Peyer's patch (tissue), 4 donors: ENCODE measurements at regions not wholly inside any gene's neighbourhood (a gene's known extent, or its start where the extent isn't known, plus 50 kb on each side); places are given as distances from the start of the nearest gene placed in this dataset.

Source experiments
- DNase-seq, 3 donors: peaks; one replicate each; pipeline ENCODE4 v3.0.0-alpha.2; 2017 to 2019
- H3K27ac ChIP-seq, 4 donors: fragments of 200-600 bp; sonication (generic); one replicate each; pipeline ENCODE4 v1.5.1; 2016 to 2019
- H3K27me3 ChIP-seq, 2 donors: fragments of 200-600 bp; sonication (generic); one replicate each; pipeline ENCODE4 v1.5.1; 2019
- H3K36me3 ChIP-seq, 3 donors: fragments of 200-600 bp; sonication (generic); one replicate each; pipeline ENCODE4 v1.5.1; 2016 to 2019
- H3K4me1 ChIP-seq, 4 donors: fragments of 200-600 bp; sonication (generic); one replicate each; pipeline ENCODE4 v1.5.1; 2016 to 2019
- H3K4me3 ChIP-seq, 4 donors: fragments of 200-600 bp; sonication (generic); 1 replicate in 3 of 4; 2 replicates in 1 of 4; pipeline ENCODE4 v1.5.1; 2016 to 2019; ENCODE audit warnings: mild to moderate bottlenecking in 1 of 4
- H3K9me3 ChIP-seq, 4 donors: fragments of 200-600 bp; sonication (generic); one replicate each; pipeline ENCODE4 v1.5.1; 2016 to 2019; ENCODE audit warnings: mild to moderate bottlenecking in 1 of 4
- POLR2A ChIP-seq, 2 donors: fragments of 450-650 bp; IDR thresholded peaks; one replicate each; pipeline ENCODE4 v1.5.1; 2017; ENCODE audit warnings: antibody characterized with exemption in 2 of 2, mild to moderate bottlenecking in 2 of 2, moderate library complexity in 2 of 2
- TF ChIP-seq, protein P1 (sequence below), 6 experiments: fragments of 450-650 bp in 4 of 6; fragments of 200-600 bp in 2 of 6; sonication (generic) in 1 of 6; IDR thresholded peaks; one replicate each; pipeline ENCODE4 v1.5.1; 2017 to 2019; ENCODE audit warnings: antibody characterized with exemption in 6 of 6, mild to moderate bottlenecking in 3 of 6, moderate library complexity in 1 of 6

GRCh38 chr1:96944432-96945092 is 223.0 kb downstream of the PTBP2 start:
- Histone ChIP-seq H3K27ac (no peak overlapping the region), H3K36me3 (no peaks in the 10 kb centered on the region), H3K4me1 (no peaks in the 10 kb centered on the region), H3K9me3 (no peaks in the 10 kb centered on the region), H3K4me3 (no peak overlapping the region), H3K27me3 (no peaks in the 10 kb centered on the region)
- no peak for TF ChIP-seq POLR2A (IDR thresholded peaks at IDR 0.05)
- TF ChIP-seq, protein P1, sequence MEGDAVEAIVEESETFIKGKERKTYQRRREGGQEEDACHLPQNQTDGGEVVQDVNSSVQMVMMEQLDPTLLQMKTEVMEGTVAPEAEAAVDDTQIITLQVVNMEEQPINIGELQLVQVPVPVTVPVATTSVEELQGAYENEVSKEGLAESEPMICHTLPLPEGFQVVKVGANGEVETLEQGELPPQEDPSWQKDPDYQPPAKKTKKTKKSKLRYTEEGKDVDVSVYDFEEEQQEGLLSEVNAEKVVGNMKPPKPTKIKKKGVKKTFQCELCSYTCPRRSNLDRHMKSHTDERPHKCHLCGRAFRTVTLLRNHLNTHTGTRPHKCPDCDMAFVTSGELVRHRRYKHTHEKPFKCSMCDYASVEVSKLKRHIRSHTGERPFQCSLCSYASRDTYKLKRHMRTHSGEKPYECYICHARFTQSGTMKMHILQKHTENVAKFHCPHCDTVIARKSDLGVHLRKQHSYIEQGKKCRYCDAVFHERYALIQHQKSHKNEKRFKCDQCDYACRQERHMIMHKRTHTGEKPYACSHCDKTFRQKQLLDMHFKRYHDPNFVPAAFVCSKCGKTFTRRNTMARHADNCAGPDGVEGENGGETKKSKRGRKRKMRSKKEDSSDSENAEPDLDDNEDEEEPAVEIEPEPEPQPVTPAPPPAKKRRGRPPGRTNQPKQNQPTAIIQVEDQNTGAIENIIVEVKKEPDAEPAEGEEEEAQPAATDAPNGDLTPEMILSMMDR (IDR thresholded peaks at IDR 0.05) = no peak
- no peak for DNase-seq

GRCh38 chr1:96945509-96946084 is 224.0 kb downstream of the PTBP2 start:
- Histone ChIP-seq H3K9me3 (no peaks in the 10 kb centered on the region), H3K4me3 (no peak overlapping the region), H3K36me3 (no peaks in the 10 kb centered on the region), H3K27me3 (no peaks in the 10 kb centered on the region), H3K4me1 (no peaks in the 10 kb centered on the region), H3K27ac (no peak overlapping the region)
- TF ChIP-seq, protein P1 (IDR thresholded peaks at IDR 0.05) = no peak
- TF ChIP-seq POLR2A (IDR thresholded peaks at IDR 0.05) = no peak
- DNase-seq = no peak

GRCh38 chr1:96955307-96956012 is 233.9 kb downstream of the PTBP2 start:
- Histone ChIP-seq H3K9me3 (no peaks in the 10 kb centered on the region), H3K4me1 (no peaks in the 10 kb centered on the region), H3K27me3 (no peaks in the 10 kb centered on the region), H3K27ac (no peak overlapping the region), H3K4me3 (no peak overlapping the region), H3K36me3 (no peaks in the 10 kb centered on the region)
- DNase-seq = no peak
- TF ChIP-seq POLR2A (IDR thresholded peaks at IDR 0.05) = no peak
- TF ChIP-seq, protein P1 (IDR thresholded peaks at IDR 0.05) = no peak

DNA sequence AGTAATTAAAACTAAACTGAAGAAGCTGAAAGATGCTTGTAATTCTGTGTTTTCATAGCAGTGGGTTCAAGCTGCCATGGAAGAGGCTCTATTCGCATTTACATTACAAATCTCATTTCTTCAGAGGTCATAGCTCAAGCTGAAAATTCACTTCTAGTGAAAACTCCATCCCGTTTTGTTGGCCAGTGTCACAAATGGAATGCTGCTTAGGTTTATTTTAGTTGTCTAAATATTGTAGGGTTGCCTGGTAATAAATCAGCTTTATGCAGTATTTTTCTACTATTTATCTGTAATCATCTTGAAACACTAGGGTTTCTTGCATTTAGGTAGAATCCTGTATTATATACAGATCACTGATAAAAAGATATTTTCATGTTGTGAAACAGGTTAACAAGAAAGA is 240.6 kb downstream of the PTBP2 start:
- no peaks in the 10 kb centered on the region for H3K27me3 ChIP-seq
- H3K4me3 ChIP-seq = no peak overlapping the region
- no peak for TF ChIP-seq POLR2A (IDR thresholded peaks at IDR 0.05)
- TF ChIP-seq, protein P1 (IDR thresholded peaks at IDR 0.05) = no peak
- no peaks in the 10 kb centered on the region for H3K4me1 ChIP-seq
- no peak overlapping the region for H3K27ac ChIP-seq
- H3K9me3 ChIP-seq = no peaks in the 10 kb centered on the region
- DNase-seq = no peak
- H3K36me3 ChIP-seq = no peaks in the 10 kb centered on the region

DNA sequence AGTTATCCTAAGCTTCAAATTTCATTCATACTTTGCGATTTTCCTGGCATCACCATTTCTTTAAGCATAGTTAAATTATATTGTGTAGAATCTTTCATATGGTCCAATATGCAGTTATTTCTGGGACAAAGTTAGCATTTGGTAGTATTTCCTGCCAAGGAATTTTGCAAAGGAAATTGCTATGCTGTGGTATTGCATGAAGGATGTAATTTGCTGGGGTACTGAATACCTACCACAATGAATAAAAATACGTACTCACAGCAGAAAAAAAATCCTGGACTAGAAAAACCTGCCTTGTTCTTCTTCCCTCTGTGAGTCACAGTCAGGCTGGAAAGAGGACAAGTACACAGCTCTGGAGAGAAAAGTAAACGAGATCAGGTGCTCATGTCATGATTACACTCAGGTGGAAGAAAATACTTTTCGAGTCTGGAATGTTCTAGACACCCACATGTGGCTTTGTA is 241.2 kb downstream of the PTBP2 start:
- H3K9me3 ChIP-seq = no peaks in the 10 kb centered on the region
- no peak overlapping the region for H3K27ac ChIP-seq
- no peaks in the 10 kb centered on the region for H3K36me3 ChIP-seq
- no peaks in the 10 kb centered on the region for H3K4me1 ChIP-seq
- no peaks in the 10 kb centered on the region for H3K27me3 ChIP-seq
- no peak overlapping the region for H3K4me3 ChIP-seq
- TF ChIP-seq POLR2A (IDR thresholded peaks at IDR 0.05) = no peak
- TF ChIP-seq, protein P1 (IDR thresholded peaks at IDR 0.05) = no peak
- no peak for DNase-seq
